GM12873 (cell line): ENCODE measurements at regions not wholly inside any gene's neighbourhood (a gene's known extent, or its start where the extent isn't known, plus 50 kb on each side); places are given as distances from the start of the nearest gene placed in this dataset.

Experiments
- CTCF ChIP-seq: IDR thresholded peaks from 2 replicates; pipeline ENCODE4 v1.5.1; 2012; ENCODE audit warnings: low read depth, mild to moderate bottlenecking, moderate library complexity, low read length, control low read depth; ENCODE audit not compliant: insufficient read depth; ENCODE audit errors: missing control alignments

- TF ChIP-seq CTCF: no peak
Measured at GRCh38 chr14:55822906-55823305, 242.9 kb downstream of the KTN1 start.

GRCh38 chr14:55832122-55832911 lies 252.3 kb downstream of the KTN1 start:
- no peak for TF ChIP-seq CTCF

GRCh38 chr14:55832974-55833373 lies 253.0 kb downstream of the KTN1 start:
- no peak for TF ChIP-seq CTCF

- TF ChIP-seq CTCF: no peak
Measured at GRCh38 chr14:55834390-55834789, 254.4 kb downstream of the KTN1 start.

- no peak for TF ChIP-seq CTCF
Measured at GRCh38 chr14:55835985-55836384, 256.0 kb downstream of the KTN1 start.

- TF ChIP-seq CTCF: no peak
Measured at GRCh38 chr14:55837467-55837866, 257.5 kb downstream of the KTN1 start.

GRCh38 chr14:55838529-55839052 lies 258.6 kb downstream of the KTN1 start:
- TF ChIP-seq CTCF: no peak
